GM18951 (cell line): ENCODE measurements at regions not wholly inside any gene's neighbourhood (a gene's known extent, or its start where the extent isn't known, plus 50 kb on each side); places are given as distances from the start of the nearest gene placed in this dataset.

ENCODE experiments used
- POLR2A ChIP-seq: IDR thresholded peaks from 4 replicates; pipeline ENCODE4 v1.6.1; 2011; ENCODE audit warnings: mild to moderate bottlenecking; ENCODE audit not compliant: insufficient read length, insufficient read depth; ENCODE audit errors: extremely low read depth
- in situ Hi-C: fragments of 300-500 bp; cut with MboI; formaldehyde crosslinking; loops from one replicate; pipeline ENCODE4 v1.12.0; 2022; ENCODE audit warnings: low sequenced_read_pairs, mixed read lengths, inconsistent platforms; ENCODE audit not compliant: unreplicated experiment

GRCh38 chr2:241985986-241986329 lies 116.4 kb downstream of the RTP5 start:
- no peak for TF ChIP-seq POLR2A
- in situ Hi-C loops: no loop called here

- in situ Hi-C loops: no loop called here
- no peak for TF ChIP-seq POLR2A
Observed at GRCh38 chr2:241986836-241987641, 117.5 kb downstream of the RTP5 start.

GRCh38 chr2:241987726-241988125 lies 118.2 kb downstream of the RTP5 start:
- TF ChIP-seq POLR2A: no peak
- in situ Hi-C loops: no loop called here

GRCh38 chr2:241988146-241988545 lies 118.6 kb downstream of the RTP5 start:
- in situ Hi-C loops: no loop called here

GRCh38 chr2:241989074-241989473 lies 119.5 kb downstream of the RTP5 start:
- in situ Hi-C loops: no loop called here
- TF ChIP-seq POLR2A: no peak

More at GRCh38 chr2:241988146-241988545, 118.6 kb downstream of the RTP5 start:
- TF ChIP-seq POLR2A: no peak

- in situ Hi-C loops: no loop called here
- no peak for TF ChIP-seq POLR2A
Observed at GRCh38 chr2:241990466-241990865, 120.9 kb downstream of the RTP5 start.

- no peak for TF ChIP-seq POLR2A
- in situ Hi-C loops: no loop called here
Observed at GRCh38 chr2:241991299-241991698, 121.8 kb downstream of the RTP5 start.

- in situ Hi-C loops: no loop called here
- TF ChIP-seq POLR2A: no peak
Observed at GRCh38 chr2:241992753-241993152, 123.2 kb downstream of the RTP5 start.

GRCh38 chr2:241993386-241994005 lies 124.0 kb downstream of the RTP5 start:
- in situ Hi-C loops: no loop called here
- TF ChIP-seq POLR2A: no peak

GRCh38 chr2:241994086-241994485 lies 124.6 kb downstream of the RTP5 start:
- TF ChIP-seq POLR2A: no peak
- in situ Hi-C loops: no loop called here

- in situ Hi-C loops: no loop called here
- no peak for TF ChIP-seq POLR2A
Observed at GRCh38 chr2:241994556-241995213, 125.2 kb downstream of the RTP5 start.

- TF ChIP-seq POLR2A: no peak
- in situ Hi-C loops: no loop called here
Observed at GRCh38 chr2:241996100-241996499, 126.6 kb downstream of the RTP5 start.

GRCh38 chr2:241997017-241997416 lies 127.5 kb downstream of the RTP5 start:
- TF ChIP-seq POLR2A: no peak

GRCh38 chr2:241999184-241999583 lies 129.7 kb downstream of the RTP5 start:
- no peak for TF ChIP-seq POLR2A
- in situ Hi-C loops: no loop called here

More at GRCh38 chr2:241997017-241997416, 127.5 kb downstream of the RTP5 start:
- in situ Hi-C loops: no loop called here
